SU-DHL-6 (cell line): ENCODE measurements at regions not wholly inside any gene's neighbourhood (a gene's known extent, or its start where the extent isn't known, plus 50 kb on each side); places are given as distances from the start of the nearest gene placed in this dataset.

Experiments
- EZH2phosphoT487 ChIP-seq: fragments of 200-600 bp; sonication (generic), shearing (Covaris generic); conservative IDR thresholded peaks from 2 replicates; pipeline ENCODE4 v1.6.1; 2018; ENCODE audit warnings: mild to moderate bottlenecking, antibody characterized with exemption, low read length, moderate library complexity, mixed read lengths
- TF ChIP-seq, protein P1 (sequence below): fragments of 200-600 bp; sonication (generic); IDR thresholded peaks from one replicate; pipeline ENCODE4 v1.5.1; 2017; ENCODE audit warnings: antibody characterized with exemption, mild to moderate bottlenecking, low read length, moderate library complexity; ENCODE audit not compliant: insufficient read depth, poor library complexity, severe bottlenecking

DNA sequence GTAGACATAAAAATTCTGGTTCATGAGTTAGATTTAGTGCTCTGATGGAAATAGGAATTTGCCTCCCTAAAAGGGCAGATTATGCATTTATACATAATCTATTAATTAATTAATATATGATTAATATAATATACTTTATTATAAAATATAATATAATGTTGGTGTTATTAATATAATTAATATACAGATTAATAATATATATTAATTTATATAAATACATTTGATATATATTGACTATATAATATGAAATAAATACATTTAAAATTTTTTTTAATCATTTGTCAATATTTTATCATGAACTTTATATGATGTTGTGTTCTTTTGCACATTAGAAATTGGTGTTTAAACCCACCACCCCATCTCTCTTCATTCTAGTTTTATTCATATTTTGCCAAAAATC is 652.1 kb upstream of the ZNF804A start:
- TF ChIP-seq, protein P1, sequence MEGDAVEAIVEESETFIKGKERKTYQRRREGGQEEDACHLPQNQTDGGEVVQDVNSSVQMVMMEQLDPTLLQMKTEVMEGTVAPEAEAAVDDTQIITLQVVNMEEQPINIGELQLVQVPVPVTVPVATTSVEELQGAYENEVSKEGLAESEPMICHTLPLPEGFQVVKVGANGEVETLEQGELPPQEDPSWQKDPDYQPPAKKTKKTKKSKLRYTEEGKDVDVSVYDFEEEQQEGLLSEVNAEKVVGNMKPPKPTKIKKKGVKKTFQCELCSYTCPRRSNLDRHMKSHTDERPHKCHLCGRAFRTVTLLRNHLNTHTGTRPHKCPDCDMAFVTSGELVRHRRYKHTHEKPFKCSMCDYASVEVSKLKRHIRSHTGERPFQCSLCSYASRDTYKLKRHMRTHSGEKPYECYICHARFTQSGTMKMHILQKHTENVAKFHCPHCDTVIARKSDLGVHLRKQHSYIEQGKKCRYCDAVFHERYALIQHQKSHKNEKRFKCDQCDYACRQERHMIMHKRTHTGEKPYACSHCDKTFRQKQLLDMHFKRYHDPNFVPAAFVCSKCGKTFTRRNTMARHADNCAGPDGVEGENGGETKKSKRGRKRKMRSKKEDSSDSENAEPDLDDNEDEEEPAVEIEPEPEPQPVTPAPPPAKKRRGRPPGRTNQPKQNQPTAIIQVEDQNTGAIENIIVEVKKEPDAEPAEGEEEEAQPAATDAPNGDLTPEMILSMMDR, result no peak
- TF ChIP-seq EZH2phosphoT487, result no peak
